HG03565 (cell line): ENCODE measurements at regions not wholly inside any gene's neighbourhood (a gene's known extent, or its start where the extent isn't known, plus 50 kb on each side); places are given as distances from the start of the nearest gene placed in this dataset.
"Not testable (repeated sequence)": the region's sequence is repeated elsewhere in the genome, so short reads cannot be mapped to it uniquely, and the experiment has no call there.

Experiments
- ATAC-seq: cut with Tn5 transposase; IDR thresholded peaks from one replicate; pipeline ENCODE4 v1.9.1; 2021; ENCODE audit warnings: mild to moderate bottlenecking, moderate library complexity; ENCODE audit not compliant: unreplicated experiment

DNA sequence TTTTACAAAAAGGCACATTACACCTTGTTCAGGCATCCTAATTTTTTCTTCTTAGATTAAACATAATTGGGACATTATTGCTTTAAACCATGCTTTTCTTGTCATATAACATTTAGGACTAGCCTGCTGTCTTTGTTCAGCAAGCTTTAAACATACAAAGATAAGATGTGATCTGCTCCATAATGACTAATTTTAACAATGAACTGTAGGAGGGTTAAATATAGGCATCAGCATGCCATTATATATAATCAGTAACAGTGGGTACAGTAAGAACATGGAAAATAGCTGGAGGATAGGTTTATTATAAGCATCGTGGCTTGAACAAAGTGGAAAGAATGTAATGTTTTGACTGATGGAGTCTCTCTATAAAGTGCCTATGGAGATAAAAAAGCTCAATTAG is 661.7 kb downstream of the SLITRK6 start:
- no peak for ATAC-seq

GRCh38 chr13:85132986-85133385 is 666.2 kb downstream of the SLITRK6 start:
- ATAC-seq: no peak

GRCh38 chr13:85123501-85123900 is 675.7 kb downstream of the SLITRK6 start:
- not testable (repeated sequence) for ATAC-seq

- no peak for ATAC-seq
Observed at GRCh38 chr13:85108356-85108755, 690.9 kb downstream of the SLITRK6 start.

GRCh38 chr13:85099245-85099644 is 700.0 kb downstream of the SLITRK6 start:
- ATAC-seq: no peak

DNA sequence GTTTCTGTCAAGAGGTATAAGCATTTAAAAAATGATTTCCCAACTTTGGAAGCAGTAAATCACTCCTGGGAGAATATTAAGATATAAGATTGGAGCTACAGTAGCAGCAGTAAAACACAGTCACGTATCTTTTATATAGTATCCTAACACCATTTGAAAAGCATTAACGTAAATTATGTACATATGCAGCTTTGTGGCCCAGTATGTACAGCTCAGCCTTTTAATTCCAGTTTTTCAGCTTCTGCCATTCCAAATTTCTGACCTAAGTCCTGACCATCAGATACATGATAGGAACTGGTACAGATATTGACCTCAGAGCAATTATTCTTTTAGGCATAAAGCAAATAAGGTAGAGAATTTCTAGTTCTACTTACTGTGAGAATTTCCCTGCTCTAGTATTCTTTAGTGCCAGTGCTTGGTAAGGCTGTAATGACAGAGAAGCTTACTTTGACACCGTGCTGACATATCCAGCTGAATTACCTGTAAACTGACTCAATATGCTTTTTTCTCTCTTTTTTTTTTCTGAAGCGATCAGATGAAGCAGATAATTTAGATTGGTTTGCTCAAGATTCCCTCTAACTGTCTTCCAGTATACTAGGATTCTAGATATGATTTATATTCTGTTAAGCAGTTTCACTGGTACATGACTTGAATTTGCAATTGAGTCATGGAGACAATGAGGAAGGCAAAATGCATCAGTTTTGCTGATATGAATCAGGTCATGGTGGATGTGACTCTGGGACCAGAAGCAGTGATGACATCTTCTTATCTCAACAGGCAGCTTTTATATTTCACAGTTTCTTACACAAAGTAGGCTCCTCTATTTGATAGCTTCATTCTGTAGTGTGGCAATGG is 703.6 kb downstream of the SLITRK6 start:
- ATAC-seq: no peak

- ATAC-seq: no peak
Observed at GRCh38 chr13:85093808-85094207, 705.4 kb downstream of the SLITRK6 start.

- ATAC-seq: no peak
Observed at GRCh38 chr13:85091631-85092234, 707.5 kb downstream of the SLITRK6 start.

GRCh38 chr13:85089186-85089585 is 710.0 kb downstream of the SLITRK6 start:
- no peak for ATAC-seq

DNA sequence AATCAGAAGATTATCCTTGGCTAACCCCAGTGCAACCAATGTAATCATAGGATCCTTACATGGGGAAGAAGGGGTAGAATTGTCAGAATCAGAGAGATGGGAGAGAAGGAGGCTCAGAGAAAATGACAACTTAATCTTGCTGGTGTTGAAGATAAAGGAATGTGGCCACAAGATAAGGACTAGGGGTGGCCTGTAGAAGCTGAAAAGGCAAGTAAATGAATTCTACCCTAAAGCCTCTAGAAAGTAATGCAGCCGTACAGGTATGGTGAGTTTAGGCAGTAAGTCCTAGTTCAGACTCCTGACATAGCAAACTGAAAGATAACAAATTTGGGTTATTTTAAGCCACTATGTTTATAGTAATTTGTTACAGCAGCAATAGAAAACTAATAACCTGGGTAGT is 718.5 kb downstream of the SLITRK6 start:
- no peak for ATAC-seq

DNA sequence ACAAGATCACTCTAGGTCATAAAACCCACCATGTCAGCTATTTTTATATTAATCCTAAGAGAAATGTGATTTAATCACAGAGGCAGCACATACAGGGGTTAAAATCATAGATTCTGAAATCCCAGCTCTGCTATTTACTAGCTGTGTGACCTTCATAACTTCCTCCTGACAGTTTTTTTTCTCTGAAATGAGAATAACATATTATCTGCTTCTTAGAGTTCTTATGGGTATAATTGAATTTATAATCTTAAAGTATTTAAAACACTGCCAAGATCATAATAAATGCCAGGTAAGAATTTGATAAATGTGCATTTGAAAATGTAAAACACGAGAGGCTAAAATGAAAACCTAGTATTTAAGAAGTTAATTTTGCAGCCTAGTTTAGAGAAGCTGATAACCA is 722.9 kb downstream of the SLITRK6 start:
- no peak for ATAC-seq

- ATAC-seq: no peak
Observed at GRCh38 chr13:85074543-85075313, 724.5 kb downstream of the SLITRK6 start.

GRCh38 chr13:85068231-85068630 is 731.0 kb downstream of the SLITRK6 start:
- no peak for ATAC-seq

GRCh38 chr13:85040215-85040614 is 759.0 kb downstream of the SLITRK6 start:
- no peak for ATAC-seq

DNA sequence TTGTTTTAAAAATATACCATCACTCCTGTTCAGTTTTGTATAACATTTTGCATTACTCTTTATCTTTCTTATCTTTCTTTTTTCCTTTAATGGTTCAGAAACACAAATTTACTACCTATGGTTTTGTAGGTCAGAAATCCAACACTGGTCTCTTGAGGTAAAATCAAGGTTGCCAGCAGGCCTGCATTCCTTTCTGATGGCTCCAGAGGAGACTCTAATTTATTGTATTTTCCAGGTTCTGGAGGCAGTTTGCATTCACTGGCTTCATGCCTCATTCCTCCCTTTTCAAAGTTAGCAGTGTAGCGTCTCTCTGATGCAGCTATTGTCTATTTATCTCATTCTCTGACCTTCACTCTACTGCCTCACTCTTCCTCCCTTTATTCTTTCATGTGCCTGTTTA is 767.4 kb downstream of the SLITRK6 start:
- ATAC-seq: no peak

- ATAC-seq: no peak
Observed at GRCh38 chr13:85028035-85028434, 771.2 kb downstream of the SLITRK6 start.

DNA sequence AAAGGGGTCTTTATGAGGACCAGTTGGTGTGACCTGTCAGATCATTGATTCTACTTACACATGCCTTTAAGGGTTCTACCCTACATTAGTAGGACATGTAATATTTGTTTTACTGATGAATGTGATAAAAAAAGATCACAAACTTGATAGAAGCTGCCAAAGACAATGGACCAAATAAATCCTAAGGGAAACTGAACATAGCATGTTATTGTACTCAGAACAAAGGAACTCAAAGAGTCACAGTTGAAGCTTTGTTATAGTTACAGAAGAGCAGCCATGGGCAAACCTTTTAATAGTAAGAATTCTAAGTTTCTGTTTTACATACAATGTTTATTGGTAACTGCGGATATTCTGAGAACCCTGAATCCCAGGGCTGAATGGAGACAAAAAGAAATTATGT is 780.1 kb downstream of the SLITRK6 start:
- no peak for ATAC-seq

DNA sequence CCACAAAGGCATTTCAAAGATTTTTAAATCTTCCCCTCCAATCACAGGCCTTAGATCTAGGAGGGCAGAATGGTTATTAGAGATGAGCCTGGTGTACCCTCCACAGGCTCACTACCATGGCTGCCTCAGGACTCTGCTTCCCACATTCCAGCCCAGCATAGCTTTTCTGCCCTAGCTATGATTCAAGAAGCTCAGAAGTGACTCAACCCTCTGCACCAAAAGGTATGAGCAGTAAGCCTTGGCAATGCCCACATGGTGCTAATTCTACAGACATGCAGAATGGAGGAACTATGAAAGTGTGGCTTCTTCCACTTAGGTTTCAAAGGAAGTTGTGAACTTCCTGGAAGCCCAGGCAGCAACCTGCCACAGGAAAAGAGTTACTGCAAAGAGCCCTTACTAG is 786.2 kb downstream of the SLITRK6 start:
- no peak for ATAC-seq

- no peak for ATAC-seq
Observed at GRCh38 chr13:85009447-85009846, 789.8 kb downstream of the SLITRK6 start.

DNA sequence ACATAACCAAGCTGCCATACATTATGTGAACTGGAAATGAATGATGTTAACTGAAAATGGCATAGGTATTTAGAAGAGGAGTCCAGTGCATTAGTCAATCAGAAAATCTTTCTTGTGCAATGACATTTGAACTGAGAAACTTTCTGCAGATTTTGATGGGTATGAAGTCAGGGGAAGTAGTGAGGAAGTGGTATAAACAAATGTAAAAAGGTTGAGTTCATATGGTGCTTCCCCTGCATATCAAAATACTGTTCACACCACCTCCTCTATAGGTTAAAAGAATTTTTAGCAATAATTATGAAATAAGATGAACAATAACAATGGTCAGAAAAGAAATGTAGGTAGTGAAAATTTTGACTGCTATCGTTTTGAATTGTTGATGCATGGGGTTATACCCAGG is 800.0 kb downstream of the SLITRK6 start:
- ATAC-seq: no peak

DNA sequence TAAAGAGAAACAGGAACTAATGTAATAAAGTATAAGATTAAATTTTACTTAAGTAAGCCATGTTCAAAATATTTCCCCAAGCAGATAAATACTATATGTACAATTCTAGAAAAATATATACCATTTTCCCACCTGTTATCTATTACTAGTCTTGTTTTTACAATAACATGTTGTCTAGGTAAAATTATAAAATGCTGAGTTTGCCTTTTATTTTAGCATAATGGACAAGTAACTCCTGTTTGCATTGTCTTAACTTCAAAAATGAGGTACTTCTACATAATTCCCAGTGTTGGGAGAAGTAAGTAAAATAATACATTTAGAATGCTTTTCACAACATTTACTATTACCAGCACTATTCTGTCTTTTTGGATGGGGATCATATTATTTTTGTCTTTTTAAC is 800.5 kb downstream of the SLITRK6 start:
- no peak for ATAC-seq

GRCh38 chr13:84997858-84998257 is 801.4 kb downstream of the SLITRK6 start:
- no peak for ATAC-seq
